ENCODE measurements at regions not wholly inside any gene's neighbourhood (a gene's known extent, or its start where the extent isn't known, plus 50 kb on each side); places are given as distances from the start of the nearest gene placed in this dataset.
"Not testable (repeated sequence)": the region's sequence is repeated elsewhere in the genome, so short reads cannot be mapped to it uniquely, and the experiment has no call there.

DNA sequence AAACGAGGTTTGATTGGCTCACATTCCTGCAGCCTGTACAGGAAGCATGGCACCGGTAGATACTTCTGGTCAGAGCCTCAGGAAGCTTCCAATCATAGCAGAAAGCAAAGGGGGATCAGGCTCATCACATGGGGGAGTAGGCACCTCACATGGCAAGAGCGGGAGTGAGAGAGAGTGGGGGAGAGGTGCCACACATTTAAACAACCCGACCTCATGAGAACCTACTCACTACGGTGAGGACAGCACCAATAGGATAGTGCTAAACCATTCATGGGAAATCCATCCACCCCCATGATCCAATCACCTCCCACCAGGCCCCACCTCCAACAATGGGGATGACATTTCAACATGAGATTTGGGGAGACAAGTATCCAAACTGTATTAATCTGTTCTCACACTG, 105.8 kb downstream of the SOCS6 start:
- TF ChIP-seq CTCF (IDR thresholded peaks at IDR 0.05; ENCODE audit: control insufficient read depth, extremely low read depth, insufficient read depth): no peak
- no peak for DNase-seq (ENCODE audit: low read depth)
- H3K4me3 ChIP-seq (ENCODE audit: low read depth, low read length): no peak overlapping the region

DNA sequence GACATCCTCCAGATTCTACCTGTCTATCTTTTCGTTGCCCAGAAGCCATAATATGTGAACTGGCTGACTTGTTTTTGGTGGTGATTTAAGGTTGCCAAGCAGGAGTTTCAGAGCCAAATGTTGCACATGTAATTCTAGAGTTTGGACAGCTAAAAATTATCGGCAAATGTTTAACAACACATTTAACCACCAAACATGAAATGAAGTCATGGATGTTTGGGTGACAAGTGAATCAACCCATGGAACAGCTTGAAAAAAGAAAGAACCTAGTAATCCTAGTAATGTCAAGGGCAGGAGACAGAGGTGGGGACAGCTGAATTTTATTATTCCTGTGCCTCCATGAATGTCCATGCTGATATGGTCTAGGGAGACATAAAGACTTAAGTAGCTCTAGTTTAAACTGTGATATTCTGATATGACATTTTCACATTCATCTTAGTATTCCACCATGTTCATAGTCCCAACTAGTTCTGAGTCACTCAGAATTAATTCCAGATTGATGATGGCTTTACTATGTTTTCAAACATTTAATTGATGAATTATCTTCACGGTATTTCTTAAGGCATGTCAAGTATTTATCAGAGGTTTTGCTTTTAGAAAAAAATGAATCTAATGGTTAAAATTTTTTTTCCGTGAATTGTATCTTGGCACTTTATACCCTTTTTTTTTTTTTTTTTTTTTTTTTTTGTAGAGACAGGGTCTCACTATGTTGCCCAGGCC, 101.7 kb downstream of the SOCS6 start:
- no peak overlapping the region for H3K4me3 ChIP-seq (ENCODE audit: low read depth, low read length)
- no peak for DNase-seq (ENCODE audit: low read depth)
- TF ChIP-seq CTCF (IDR thresholded peaks at IDR 0.05; ENCODE audit: control insufficient read depth, extremely low read depth, insufficient read depth): no peak

DNA sequence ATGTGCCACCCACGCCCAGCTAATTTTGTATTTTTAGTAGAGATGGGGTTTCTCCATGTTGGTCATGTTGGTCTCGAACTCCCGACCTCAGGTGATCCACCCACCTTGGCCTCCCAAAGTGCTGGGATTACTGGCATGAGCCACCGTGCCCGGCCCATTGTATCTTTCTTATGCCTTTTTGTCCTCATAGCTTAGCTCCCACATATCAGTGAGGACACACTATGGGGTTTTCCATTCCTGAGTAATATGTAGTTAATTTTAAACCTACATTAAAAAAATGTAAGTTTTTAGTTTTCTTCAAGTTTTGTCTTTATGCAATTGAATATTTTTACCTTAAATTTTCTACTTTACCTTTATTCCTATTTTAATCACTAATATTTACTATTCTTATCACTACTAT, 100.2 kb downstream of the SOCS6 start:
- not testable (repeated sequence) for H3K4me3 ChIP-seq (ENCODE audit: low read depth, low read length); DNase-seq (ENCODE audit: low read depth)

DNA sequence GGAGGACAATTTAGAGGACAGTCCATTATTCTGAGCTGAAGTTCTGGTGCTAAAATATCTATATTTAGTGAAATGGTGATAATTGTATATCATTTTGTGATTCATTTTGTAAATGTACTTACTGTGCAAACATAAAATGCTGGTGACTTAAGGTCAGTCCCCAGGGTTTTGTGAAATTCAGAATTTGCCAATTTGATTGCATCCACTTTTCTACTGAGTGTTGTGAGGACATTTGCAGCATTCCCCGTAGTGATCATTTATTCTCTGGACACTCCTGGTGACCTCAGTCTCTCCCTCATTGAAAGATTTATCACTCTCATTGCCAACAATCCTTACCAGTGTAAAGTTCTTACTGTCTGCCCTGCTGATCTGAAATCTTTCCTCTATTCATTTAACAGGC, 98.2 kb downstream of the SOCS6 start:
- no peak for TF ChIP-seq CTCF (IDR thresholded peaks at IDR 0.05; ENCODE audit: control insufficient read depth, extremely low read depth, insufficient read depth)
- DNase-seq (ENCODE audit: low read depth): no peak
- no peak overlapping the region for H3K4me3 ChIP-seq (ENCODE audit: low read depth, low read length)

DNA sequence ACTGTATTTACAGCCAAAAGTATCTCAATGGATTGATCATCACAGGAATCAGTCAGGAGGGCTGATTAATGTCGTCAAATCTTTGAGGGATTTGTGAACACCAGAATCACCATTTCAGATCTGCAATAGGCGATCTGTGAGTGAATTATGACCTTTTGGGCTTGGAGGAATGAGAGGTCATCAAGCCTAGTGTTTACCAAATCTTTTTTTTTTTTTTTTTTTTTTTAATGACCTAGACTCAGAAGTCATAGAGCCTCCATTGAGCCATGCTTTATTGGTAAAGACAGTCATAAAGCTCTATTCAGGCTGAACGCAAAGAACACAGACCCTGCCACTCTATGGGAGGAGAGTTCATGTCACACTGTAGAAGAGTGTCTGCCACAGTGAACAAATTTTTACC, 97.7 kb downstream of the SOCS6 start:
- no peak for TF ChIP-seq CTCF (IDR thresholded peaks at IDR 0.05; ENCODE audit: control insufficient read depth, extremely low read depth, insufficient read depth)
- no peak for DNase-seq (ENCODE audit: low read depth)
- H3K4me3 ChIP-seq (ENCODE audit: low read depth, low read length): no peak overlapping the region

GRCh38 chr18:70385474-70385873, 96.6 kb downstream of the SOCS6 start:
- no peak for TF ChIP-seq CTCF (IDR thresholded peaks at IDR 0.05; ENCODE audit: control insufficient read depth, extremely low read depth, insufficient read depth)
- DNase-seq (ENCODE audit: low read depth): no peak
- no peak overlapping the region for H3K4me3 ChIP-seq (ENCODE audit: low read depth, low read length)

- TF ChIP-seq CTCF (IDR thresholded peaks at IDR 0.05; ENCODE audit: control insufficient read depth, extremely low read depth, insufficient read depth): no peak
- DNase-seq (ENCODE audit: low read depth): no peak
- H3K4me3 ChIP-seq (ENCODE audit: low read depth, low read length): no peak overlapping the region
Measured at GRCh38 chr18:70384181-70384790, 95.4 kb downstream of the SOCS6 start.
